TTC549 (cell line): ENCODE measurements at regions not wholly inside any gene's neighbourhood (a gene's known extent, or its start where the extent isn't known, plus 50 kb on each side); places are given as distances from the start of the nearest gene placed in this dataset.
"Not testable (repeated sequence)": the region's sequence is repeated elsewhere in the genome, so short reads cannot be mapped to it uniquely, and the experiment has no call there.

Experiments used
- FAIRE-seq: peaks from 2 replicates; lab custom pipeline; 2012; peaks lifted over from hg19 to GRCh38; lab: Jason Lieb, UNC

- not testable (repeated sequence) for FAIRE-seq
These were observed 176.8 kb upstream of the PLGLB1 start for GRCh38 chr2:87198422-87198821.

GRCh38 chr2:87199228-87199627 is 177.6 kb upstream of the PLGLB1 start:
- not testable (repeated sequence) for FAIRE-seq

GRCh38 chr2:87204569-87205147 is 183.0 kb upstream of the PLGLB1 start:
- FAIRE-seq = not testable (repeated sequence)

GRCh38 chr2:87212938-87213337 is 191.3 kb upstream of the PLGLB1 start:
- FAIRE-seq = not testable (repeated sequence)

GRCh38 chr2:87217005-87217404 is 195.4 kb upstream of the PLGLB1 start:
- not testable (repeated sequence) for FAIRE-seq

- FAIRE-seq = peak; percentile 66
These were observed 196.2 kb upstream of the PLGLB1 start for GRCh38 chr2:87217741-87218410.

DNA sequence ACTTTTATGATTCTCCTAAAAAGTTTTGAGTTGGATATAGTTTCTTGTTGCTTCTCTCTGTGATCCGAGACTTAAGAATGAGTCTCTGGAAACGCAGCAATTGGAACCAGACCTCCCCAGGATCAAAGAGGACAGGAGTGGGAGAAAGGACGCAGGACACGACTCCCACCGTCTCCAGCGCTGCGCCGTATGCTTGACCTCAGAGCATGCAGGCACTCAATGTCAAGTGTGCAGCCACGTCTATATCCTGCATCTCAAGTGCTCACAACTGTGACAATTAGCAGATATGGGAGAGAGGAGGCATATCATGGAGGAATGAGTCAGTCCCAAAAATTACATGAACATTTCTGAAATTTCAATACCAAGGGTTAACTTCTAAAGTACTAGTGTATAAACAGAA is 199.0 kb upstream of the PLGLB1 start:
- FAIRE-seq = not testable (repeated sequence)

- FAIRE-seq = not testable (repeated sequence)
These were observed 200.5 kb upstream of the PLGLB1 start for GRCh38 chr2:87222131-87222530.

DNA sequence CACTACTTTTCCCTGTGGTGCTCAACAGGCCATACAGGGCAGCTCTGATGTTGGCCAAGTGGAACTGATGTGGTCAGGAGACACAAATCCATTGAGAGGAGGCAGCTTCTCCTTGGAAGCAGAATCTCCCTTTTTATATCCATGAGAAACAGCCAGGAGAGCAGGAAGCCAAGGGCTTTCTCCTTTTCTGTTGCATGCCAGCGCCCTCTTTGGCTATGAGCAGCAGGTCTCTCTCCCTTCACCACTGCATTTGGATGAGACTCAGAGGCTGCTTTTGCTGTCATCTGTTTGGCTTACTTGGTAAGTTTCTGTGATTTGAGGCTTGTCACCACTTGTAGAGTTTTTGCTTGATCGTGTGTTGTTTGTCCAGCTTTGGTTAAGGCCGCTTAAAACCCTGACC is 202.2 kb upstream of the PLGLB1 start:
- FAIRE-seq = peak; percentile 13

DNA sequence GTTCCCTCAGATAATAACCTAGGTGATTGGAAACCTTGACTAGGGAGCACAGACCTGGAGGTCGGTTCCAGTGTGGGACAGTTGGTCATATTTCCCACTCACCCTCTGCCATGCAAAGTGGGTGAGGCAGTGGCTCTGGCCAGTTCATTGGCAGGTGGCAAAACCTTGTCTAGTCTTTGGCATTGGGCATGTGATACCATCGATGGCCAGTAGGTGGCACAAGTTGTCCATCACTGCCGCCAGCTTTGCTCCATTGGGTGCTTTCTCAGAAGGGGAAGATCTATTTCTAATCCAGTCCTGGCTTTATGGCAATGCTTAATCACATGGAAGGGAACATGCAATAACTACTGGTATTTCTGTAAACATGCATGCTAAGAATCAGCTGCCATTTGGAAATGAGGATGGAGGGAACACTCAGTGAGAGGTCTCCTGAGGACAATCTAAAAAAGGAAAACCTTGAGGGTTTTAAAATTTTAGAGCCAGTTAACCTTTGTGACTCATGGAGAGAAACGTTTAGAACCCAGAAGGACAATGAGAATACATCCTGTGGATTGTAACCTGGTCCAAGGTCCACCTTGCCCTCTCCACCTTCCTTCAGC is 207.5 kb upstream of the PLGLB1 start:
- FAIRE-seq = peak; percentile 92

GRCh38 chr2:87229964-87230363 is 208.3 kb upstream of the PLGLB1 start:
- not testable (repeated sequence) for FAIRE-seq

DNA sequence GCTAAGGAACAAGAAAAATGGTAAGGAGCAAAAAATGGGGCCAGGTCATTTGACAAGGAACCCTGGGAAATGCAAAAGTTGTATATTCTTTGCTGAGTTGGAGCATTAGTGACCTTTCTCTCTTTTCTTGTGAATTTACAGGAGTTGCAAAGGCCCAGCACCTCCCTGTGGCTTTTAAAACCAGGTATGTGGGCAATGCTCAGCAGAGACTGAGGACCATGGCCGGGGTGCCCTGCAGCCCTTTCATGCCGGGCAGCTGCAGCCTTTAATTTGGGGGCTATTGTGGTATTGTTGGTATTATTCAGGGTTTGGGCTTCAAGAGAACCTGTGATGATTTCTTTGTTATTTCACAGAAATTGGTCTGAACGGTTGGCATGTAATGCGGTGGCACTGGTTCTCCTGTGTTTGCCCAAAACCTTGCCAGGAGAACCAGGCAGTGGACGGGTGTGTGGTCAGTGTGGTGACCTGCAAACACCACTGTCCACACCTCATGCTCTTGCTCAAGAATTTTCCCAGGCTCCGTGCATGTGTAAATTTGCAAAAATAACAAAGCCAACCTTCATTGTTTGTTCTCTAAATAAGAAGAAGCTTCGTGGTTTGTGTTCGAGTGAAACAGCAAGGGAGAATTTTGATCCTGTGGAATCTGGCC is 213.8 kb upstream of the PLGLB1 start:
- FAIRE-seq = not testable (repeated sequence)

- not testable (repeated sequence) for FAIRE-seq
These were observed 216.1 kb upstream of the PLGLB1 start for GRCh38 chr2:87237570-87238336.

GRCh38 chr2:87239558-87240215 is 218.0 kb upstream of the PLGLB1 start:
- FAIRE-seq = not testable (repeated sequence)

- not testable (repeated sequence) for FAIRE-seq
These were observed 224.5 kb upstream of the PLGLB1 start for GRCh38 chr2:87246066-87246717.

DNA sequence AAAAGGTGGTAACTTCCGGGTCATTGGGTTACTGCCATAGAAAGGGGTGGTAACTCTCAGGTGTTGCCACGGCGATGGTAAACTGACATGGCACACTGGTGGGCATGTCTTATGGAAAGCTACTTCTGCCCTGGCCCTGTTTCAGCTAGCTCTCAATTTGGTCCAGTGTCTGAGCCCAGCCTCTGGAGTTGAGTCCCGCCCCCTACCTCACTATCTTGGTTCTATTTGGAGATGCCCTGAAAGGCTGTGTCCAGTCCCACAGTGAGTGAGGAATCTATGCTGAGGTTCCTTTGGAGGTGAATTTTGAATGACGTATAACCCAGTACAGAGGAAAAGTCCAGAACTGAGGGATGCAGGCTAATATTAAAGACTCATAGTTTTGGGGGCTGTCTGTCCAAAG is 230.4 kb upstream of the PLGLB1 start:
- not testable (repeated sequence) for FAIRE-seq

GRCh38 chr2:87254562-87254961 is 232.9 kb upstream of the PLGLB1 start:
- FAIRE-seq = not testable (repeated sequence)

DNA sequence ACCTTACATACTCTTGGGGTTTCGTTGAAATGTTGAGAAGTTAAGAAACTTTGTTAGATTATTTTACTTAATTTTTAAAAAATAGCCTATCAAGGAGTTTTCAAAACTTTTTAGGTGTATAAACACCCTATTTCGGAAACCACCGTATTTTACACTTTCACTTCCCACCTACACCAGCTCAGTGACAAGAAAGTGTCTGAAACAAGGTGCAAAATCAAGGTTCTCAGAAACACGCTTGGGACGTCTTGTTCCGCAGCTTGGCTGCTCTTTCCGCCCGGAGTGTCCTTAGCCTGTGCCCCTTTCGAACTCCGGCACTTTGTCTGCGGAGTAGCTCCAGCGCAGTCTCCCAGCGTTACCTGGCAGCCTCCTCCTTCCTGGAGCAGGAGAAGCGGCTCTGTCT is 233.8 kb upstream of the PLGLB1 start:
- not testable (repeated sequence) for FAIRE-seq

DNA sequence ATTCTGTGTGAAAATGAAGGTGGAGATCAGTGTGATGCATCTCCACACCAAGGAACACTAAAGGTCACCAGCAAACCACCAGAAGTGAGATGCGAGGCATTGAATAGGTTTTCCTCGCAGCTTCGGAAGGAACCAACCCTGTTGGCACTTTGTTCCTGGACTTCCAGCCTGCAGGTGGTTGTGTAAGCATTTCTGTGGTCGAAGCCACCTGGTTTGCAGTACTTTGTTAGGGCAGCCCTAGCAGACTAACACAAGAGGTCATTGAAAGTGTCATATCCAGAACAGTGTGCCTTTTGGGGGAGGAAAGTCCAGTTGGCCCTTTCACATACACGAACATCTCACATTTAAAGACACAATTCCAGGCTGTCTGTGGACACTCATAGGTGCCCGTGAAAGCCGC is 237.2 kb upstream of the PLGLB1 start:
- FAIRE-seq = not testable (repeated sequence)

DNA sequence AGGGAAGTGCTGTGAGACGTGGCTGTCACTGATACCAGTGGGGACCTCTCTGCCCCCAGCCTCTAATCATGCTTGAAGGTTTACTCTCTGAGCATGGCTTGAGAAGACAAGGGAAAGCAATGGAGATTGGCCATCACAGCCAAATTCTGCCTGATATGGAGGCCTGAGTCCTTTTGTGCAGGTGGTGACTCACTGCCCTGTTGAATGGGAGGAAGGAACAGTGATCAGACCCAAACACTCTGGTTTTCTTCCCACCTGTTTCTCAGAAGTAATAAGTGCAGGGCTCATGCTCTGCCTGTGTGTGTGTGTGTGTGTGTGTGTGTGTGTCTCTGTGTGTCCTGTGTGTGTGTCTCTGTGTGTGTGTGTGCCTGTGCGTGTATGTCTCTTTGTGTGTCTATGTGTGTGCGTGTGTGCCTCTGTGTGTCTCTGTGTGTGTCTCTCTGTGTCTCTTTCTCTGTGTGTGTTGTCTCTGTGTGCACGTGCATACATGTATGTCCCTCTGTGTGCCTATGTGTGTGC is 240.6 kb upstream of the PLGLB1 start:
- not testable (repeated sequence) for FAIRE-seq
